ENCODE measurements at regions not wholly inside any gene's neighbourhood (a gene's known extent, or its start where the extent isn't known, plus 50 kb on each side); places are given as distances from the start of the nearest gene placed in this dataset.

DNA sequence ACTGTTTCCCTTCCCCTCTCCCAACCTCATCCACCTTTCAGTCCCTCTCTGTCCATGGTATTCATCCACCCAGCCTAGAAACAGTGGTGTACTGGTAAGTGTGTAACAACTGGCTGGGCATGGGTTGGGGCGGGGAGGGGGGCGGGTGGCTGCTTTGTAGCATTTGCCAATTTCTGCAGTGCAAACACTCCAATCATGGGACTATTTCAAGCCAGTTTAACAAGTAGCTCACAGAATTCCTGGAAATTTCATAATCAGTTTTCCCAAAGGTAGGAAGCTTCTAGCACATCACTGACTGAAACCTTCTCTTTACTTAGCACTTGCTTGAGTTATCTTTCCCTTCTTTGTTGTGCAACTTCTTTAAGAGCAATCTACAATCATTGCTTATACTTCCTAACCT lies 100.8 kb upstream of the WASF3 start:
- DNase-seq, result no peak

DNA sequence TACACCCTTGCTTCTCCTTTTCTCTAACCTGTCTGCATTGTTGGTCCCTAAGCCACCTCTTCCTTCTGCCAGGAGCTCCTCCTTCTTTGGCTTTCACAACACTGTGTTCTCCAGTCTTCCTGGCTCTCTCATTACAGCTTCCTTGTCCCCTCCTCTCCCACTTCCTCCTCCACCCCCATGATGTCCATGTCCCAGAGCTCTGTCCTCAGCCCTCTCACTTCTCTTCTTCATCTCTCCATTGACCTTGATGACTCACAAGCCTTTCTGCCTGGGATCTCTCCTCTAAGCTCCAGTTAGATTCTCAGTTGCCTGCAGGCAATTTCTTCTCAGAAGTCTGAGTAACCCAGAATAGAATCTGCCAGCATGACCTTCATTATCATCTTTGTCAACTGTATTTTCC lies 100.3 kb upstream of the WASF3 start:
- no peak for DNase-seq

DNA sequence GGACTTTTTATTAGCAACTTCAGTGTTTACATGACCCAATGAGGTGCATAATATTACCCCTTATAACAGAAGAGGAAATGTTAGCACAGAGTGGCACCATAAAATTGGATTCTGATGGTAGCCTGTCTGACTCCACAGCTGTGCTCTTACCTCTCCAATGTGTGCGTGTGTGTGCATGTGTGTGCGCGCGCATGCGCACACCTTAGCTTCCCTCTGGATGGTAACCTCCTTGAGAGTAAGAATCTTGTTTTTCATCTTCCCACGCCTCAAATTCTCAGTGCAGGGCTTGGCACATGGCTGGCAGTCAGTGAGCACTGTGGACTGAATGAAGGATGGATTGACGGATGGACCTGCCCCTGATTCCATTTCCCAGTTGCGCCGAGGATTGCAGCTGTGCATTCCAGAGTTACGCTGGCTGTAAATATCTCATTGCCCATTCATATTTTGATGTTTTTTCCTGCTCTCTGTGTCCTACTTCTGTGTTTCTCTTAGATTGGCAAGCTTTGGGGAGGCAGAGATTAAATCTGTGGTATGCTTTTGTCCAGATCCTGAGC lies 99.2 kb upstream of the WASF3 start:
- DNase-seq, result no peak

DNA sequence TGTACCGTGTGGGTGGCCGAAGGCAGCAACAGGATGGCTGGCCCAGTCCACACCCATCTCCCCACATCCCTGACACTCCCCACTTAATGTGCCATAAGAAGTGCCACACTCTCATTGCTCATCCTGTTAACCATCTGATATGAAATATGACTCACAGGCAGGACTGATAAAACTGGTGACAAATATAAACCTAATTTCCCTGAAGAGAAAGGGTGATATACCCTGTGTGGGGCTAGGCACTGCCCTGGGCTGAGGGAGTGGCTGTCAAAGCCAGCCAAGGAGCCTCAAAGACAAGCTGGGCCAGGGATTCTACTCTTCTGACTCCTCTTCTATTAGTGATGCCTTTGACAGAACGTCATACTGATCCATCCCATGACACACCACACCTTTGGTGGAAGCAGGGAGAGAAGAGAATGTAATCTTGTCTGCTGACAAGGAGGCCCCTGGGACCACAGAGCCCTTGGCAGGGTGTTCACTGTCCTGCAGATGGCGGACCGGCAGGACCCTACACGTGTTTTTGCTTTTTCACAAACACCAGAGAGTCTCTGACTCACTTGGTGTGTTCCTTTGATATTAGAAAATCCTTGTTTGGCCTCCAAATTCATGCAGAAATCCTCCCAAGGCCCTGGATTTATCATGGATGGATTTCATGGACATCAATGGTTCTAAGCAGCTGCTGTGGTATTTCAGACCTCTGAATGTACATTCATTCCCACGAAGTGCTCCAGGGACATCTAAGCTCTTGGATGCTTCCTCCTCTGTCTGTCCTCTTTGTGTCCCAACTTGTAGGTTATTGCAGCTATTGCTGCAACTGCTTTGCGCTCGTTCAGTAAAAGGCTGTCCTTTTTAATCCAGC lies 98.0 kb upstream of the WASF3 start:
- DNase-seq, result no peak

DNA sequence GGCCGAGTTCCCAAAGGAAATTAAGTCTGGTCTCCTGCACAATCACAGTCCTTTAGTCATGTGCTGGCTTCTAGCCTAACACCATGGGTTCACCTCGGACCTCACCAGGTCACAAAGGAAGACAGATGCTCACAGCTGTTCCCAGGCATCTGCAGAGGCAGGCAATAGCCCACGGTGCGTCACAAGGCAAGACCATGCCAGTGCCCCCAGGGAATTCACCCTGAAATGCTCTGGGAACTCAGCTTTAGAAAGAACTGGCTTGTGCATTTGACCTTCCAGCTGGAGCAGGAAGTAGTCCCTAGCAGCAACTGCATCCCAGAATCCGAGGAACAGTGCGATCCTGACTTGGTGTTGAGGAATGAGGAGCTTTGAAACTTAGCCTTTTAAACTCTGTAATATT lies 96.8 kb upstream of the WASF3 start:
- no peak for DNase-seq

DNA sequence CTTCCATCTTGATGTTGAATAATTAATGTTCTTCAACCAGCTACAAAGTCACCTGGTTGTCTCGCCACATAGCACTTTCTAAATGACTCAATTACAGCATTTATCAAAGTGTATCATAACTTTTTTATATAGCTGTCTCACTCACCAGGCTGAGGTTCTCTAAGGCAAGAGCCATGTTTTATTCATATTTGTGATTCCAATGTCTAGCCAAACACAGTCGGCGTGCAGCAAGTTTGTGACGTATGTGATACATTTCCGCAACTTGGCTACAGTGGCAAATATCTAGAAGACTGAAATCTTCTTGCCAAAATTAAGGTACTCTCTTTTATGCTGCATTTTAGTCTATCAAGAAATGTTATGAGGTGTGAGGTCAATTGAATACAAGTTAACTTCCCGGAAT lies 94.2 kb upstream of the WASF3 start:
- no peak for DNase-seq

DNA sequence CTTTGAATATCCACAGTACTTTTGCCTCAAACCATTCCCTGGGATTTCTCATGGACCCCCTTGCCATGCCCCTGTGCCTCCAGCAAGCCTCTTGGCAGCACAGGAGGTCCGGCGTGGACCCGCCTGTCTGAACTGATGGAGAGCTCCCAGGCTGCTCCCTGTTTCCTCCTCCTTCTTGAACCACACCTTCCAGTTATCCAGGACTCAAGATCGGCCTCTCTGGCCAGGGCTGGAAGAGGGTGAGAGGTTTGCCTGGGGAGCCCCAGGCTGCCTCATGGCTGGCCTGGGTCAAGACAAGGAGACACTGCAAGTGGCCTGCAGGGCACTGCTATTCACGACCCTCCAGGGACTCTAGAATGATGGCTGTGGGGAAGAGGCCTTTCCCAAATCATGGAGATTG lies 93.6 kb upstream of the WASF3 start:
- DNase-seq, result no peak

DNA sequence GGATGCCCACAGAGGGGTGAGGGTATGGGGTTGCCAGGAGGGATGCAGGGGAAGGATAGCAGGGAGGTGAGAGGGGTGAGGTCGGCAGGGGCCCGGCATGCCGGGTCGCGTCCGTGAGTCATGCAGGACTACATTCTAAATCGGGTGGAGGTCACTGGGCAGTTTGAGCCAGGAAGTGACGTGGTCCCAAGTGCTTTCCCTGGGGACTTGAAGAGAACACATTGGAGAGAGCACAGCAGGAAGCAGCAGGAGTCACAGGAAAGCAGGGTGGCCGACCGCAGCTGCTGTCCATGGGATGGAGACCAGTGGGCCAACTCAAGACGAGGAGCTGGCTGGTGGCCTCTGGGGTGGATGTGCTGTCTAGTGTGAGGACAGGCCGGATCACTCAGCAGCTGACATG lies 92.0 kb upstream of the WASF3 start:
- no peak for DNase-seq

DNA sequence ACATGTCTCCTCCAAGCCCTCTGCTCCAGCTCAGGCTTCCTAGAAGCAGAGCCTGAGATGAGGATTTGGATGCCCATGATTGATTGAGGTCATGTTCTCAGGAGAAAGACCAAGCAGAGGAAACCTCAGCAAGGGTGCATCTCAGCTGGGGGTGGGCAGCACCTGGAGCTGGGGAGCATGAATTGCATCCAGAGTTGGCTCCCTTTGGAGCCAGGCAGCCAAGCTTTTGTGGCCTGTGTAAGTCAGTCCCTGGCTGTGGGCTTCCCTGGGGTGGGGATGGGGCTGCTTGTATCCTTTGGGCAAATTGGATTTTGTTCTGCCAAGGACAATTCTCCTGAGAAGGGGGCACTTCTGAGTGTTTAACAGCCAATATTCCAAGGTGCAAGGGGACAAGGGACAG lies 91.5 kb upstream of the WASF3 start:
- DNase-seq, result no peak

DNA sequence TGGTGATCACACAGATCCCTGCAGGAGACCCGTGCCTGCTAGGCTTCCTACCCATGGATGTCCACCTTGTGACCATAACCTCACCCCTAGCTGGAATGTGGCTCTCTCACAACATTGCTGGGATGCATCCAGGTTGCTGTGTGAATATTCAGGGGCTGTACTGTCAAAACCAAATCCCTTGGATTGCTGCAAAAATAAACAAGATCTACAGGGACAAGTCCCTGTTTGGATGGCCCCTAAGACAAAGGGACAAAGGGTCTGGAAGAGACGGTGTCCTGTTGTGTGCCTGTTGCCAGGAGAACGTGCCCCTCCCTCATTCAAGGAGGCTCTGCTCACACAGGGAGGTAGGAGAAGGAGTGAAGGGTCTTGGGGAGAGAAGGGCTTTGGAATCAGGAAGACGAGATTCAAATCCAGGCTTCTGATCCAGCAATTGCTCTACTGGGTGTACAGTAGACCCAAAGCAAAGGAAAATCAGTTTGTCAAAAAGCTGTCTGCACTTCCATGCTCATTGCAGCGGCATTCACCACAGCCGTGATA lies 89.2 kb upstream of the WASF3 start:
- no peak for DNase-seq

DNA sequence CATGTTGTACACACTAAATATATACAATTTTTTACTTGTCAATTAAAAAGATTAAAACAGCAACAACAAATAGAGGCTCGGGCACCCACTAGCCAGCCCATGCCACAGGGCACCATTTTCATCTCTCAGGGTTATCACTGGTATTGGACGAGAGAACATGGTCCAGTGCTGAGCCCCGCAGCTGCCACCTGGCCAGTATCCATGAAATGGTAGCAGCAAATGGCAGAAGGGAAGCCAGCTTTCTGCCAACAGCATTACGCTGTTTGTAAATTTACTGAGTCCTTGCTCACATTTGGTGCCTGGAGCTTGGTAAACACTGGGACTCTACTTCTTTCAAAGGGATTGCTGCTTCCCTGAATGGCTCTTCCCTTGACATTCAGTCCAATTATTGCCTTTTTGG lies 87.9 kb upstream of the WASF3 start:
- no peak for DNase-seq

DNA sequence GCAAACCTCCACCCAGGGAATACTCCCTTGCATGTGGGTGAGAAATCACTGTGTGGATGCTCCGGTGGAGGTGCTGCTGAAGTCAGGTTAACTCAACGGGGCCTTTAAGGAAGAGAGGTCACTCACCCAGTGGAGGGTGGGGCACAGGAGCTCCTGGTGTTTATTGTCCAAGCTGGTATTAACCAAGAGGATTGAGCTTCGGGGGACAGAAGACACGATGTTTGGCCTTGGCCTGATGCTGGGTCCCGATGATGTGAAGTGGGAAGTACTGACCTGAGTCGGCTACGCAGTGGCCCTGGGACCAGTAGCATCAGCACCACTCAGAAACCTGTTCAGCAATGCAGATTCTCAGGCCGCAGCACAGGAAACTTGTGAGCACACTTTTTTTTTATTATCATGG lies 85.7 kb upstream of the WASF3 start:
- no peak for DNase-seq

DNA sequence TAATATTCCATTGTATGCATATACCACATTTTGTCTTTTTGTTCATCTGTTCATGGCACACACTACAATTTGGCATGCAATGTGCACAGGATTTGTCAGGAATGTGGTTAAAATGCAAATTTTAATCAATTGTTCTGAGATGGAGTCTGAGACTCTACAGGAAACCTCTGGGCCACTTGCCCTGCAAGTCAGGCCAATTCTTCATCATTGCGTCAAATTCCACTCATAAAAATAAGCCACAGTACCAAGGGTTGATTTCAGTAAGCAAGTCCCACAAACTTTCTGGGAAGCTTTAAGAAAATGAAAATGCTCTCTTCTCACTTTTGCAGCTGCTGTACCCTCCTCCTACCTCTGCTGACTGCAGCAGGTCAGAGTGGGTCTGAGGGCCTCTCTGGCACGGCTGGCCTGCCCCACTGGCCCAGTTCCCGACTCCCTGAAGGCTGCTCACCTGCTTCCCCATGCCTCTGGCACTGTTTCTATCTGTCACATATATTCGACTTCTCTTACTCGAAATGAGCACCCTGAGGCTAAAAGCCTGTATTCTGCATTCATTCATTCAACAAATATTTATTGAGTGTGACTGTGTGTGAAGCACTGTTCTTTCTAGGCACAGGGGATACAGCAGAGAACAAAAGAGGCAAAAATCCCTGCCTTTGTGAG lies 83.8 kb upstream of the WASF3 start:
- DNase-seq, result no peak

DNA sequence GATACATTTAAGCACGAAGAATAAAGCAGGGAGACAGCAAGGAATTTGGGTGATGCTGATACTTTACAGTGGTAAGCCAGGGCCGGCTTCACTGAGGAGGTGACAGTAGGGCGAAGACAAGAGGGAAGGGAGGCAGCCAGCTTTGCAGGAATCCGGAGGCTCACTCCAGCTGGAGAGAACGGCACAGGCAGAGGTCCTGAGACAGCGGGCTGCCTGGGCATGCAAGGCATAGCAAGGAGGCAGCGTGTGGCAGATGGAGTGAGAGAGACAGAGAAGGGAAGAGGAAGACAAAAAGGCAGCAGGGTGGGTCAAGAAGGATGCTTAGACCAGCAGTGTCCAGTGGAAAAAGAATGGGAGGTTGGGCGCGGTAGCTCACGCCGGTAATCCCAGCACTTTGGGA lies 83.2 kb upstream of the WASF3 start:
- DNase-seq, result no peak

DNA sequence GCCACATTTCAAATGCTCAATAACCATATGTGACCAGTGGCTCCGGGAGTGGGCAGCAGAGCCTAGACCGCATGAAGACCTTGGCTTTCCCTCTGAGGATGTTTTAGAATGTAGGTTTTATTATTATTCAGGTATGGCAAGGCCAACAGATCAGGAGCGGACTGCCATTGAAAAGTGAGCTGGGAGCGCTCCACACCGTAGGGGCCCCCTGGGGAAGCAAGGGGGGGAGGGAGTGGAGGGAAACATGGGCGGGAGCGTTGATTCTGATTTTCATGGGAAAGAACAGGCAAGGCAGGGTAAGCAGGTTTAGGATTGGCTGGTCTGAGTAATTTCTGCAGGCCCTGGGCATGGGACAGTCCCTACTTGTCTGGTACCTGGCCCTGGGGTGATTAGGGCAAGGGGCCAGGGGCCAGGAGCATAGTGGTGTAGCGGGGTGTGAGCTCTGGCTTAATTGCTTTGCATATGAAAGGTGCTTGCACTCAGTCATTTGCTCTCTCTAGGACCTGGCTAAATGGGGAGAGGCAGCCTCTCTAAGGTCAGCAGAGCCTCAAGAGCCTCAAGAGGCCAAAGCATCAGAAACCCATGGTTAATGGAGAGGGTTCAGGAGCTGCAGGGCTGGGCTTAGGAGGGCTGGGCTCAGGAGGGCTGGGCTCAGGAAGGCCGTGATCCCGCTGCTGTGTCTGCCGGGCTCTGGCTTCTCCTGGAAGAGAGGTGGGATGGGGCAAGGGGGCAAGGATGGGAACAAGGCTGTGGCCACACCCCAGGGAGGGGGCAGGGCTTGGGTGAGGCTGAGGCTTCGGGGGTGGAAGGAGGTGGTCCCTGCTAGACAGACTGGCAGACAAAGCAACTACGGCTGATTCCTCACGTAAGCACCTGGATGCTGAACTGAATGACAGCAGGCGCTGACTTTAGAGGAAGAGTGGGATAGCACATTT lies 82.0 kb upstream of the WASF3 start:
- no peak for DNase-seq

DNA sequence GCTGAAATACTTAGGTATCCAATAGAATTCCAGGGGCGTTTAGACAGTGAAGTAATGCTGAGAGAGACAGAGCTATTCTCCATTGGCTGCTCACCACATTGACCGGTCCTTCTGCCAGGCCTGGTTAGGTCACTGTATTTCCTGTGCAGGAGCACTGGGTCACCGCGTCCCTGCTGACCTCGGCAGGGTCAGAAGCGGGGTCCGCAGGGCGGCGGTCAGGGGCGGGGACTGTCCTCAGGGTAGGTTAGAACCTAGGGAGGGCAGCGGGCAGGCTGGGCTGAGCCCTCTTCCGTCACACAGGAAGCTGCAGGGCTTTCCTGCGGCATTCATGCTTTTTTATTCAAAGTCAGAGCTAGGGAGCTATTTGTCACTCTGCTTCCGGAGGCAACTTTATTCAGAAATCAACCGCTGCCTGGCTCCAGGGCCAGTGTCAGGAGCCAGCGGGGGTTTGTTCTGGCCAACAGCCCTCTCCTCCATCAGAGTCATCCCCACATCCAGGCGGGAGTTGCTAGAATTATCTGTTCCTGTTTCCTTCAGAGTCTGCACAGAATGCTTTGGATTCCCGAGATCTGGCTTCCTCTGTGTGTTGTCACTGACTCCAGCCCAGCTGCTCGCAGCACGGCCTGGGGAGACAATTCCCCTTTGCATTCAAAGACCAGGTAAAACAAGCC lies 81.2 kb upstream of the WASF3 start:
- DNase-seq, result no peak

DNA sequence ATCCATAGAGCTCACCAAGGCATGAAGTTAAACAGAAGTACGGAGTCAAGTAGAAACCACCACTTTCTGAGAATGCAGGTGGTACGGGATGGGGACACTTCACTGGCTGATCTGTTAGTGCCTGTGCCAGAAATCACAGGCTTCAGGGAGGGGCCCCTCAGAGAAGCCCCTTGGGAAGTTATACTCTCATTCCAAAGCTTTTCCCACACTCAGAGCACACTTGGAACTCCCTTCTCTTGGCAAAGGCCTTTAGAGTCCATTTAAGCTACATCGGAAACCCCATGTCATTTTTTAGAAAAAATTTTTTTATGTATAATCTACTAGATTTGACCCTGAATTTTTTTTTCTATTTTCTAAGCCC lies 80.7 kb upstream of the WASF3 start:
- DNase-seq, result no peak

DNA sequence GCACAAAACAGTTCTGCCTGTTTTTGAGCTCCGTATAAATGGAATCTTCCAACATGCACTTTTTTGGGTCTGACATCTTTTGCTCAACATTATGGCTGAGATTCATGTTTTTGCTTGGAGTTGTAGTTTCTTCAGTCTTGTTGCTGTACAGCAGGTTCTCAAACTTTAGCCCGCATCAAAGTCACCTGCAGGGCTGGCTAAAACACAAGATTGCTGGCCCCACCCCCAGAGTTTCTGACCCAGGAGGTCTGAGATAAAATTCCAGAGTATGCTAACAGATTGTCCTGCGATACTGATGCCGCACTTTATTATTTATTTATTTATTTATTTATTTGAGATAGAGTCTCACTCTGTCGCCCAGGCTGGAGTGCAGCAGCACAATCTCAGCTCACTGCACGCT lies 79.8 kb upstream of the WASF3 start:
- no peak for DNase-seq

DNA sequence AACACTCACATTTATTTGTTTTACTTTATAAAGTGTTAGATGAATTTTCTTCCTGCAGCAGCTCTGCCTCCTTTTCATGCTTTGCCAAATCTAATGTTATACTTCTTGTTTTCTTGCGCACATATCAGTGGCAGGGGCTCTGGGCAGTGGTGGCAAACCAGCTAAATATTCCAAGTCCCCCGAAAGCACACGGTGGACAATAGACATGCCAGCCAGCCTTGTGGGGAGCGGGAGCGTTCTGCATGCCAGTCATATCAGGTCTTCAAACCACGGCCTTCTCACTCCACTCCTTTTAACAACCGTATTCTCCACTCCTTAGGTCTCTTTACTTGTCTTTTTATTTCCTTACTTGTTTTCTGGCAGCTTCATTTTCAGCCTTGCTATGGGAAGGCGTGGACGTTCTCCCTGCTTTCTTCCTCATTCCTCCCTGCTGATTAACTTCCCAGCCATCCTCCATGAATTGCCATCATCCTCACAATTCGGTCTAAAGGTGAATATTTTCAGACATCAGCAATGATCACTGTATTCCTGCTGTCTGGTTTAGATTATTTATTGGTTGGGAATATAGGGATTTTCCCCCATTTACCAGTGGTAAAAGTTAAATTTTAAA lies 77.1 kb upstream of the WASF3 start:
- DNase-seq, result no peak

DNA sequence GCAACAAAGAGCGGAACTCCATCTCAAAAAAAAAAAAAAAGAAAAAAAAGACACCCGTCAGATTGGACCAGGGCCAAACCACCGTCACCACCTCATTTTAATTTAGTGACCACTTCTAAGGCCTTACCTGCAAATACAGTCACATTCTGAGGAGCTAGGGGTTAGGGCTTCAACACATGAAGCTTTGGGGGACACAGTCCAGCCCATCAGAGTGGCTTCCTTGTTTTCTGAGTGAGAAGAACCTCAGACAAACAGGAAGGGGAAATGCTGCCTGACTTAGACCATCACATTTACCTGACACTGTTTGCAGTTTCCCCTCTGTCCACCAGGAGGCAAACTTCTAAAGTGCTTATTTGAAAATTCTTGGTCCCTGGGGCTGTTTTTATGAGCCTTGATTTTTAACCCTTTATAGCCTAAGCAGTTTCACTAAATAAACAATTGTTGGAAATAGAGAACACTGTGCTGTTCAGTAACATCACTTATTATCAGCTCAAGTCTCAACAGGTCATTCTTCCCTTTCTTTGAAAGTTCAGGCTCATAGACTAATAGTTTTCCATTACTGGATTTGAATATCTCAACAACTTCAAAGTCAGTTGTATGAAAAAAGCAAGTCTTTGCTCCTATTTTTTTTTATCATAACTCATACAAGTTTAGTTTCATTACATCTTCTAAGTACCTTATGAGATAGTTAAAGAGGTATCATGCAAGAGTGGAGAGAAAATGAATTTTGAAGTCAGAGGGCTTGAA lies 74.9 kb upstream of the WASF3 start:
- DNase-seq, result peak; percentile 46

DNA sequence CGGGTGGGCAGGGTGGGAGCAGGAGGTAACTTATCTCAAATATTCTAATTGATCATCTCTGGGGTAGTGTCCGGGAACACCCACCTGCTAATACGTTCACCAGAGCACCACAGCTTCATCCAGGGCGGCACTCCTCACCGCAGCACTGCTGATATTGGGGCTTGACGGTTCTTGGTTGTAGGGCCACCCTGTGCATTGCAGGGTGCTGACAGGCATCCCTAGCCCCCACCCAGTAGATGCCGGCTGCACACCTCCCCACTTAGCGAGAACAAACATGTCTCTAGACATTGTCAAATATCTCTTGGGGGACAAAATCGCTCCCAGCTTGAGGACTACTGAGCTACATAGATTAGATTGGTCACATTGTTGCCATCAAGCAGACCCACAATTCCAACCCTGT lies 73.9 kb upstream of the WASF3 start:
- no peak for DNase-seq

Data from NCI-H2227 treated with DMSO at 0.1 percent for 48 hours (cell line).